HepG2 (cell line): ENCODE measurements at regions not wholly inside any gene's neighbourhood (a gene's known extent, or its start where the extent isn't known, plus 50 kb on each side); places are given as distances from the start of the nearest gene placed in this dataset.

Experiments used
- EHMT2 ChIP-seq: fragments of 200-600 bp; sonication (generic); IDR thresholded peaks from 2 replicates; pipeline ENCODE4 v1.7.0; 2017; ENCODE audit warnings: antibody characterized with exemption, low read depth, low read length, borderline replicate concordance
- EP300 ChIP-seq, 3 experiments: sonication (generic) in 1 of 3; formaldehyde crosslinking in 1 of 3; IDR thresholded peaks; 2 replicates each; pipeline versions ENCODE4 v1.5.1 to v1.6.1; 2011 to 2020; ENCODE audit warnings: low read depth in 2 of 3, low read length in 2 of 3, borderline replicate concordance in 1 of 3, improper control_type of control experiment in 1 of 3, mild to moderate bottlenecking in 1 of 3, missing genetic modification reagents in 1 of 3, moderate library complexity in 1 of 3
- REST ChIP-seq, 2 experiments: IDR thresholded peaks; 2 replicates each; pipeline ENCODE4 v1.6.1; 2011 to 2012; ENCODE audit warnings: low read length in 2 of 2, borderline replicate concordance in 1 of 2, low read depth in 1 of 2, mild to moderate bottlenecking in 1 of 2, moderate library complexity in 1 of 2
- TARDBP ChIP-seq: sonication (generic); formaldehyde crosslinking; IDR thresholded peaks from 2 replicates; pipeline ENCODE4 v1.8.0; 2022; ENCODE audit warnings: mild to moderate bottlenecking, missing genetic modification reagents
- TCF12 ChIP-seq, 2 experiments: fragments of 450-650 bp in 1 of 2; sonication (generic) in 1 of 2; formaldehyde crosslinking in 1 of 2; IDR thresholded peaks; 2 replicates each; pipeline versions ENCODE4 v1.6.1 to v1.8.0; 2017 to 2022; ENCODE audit warnings: antibody characterized with exemption in 1 of 2, mild to moderate bottlenecking in 1 of 2, missing genetic modification reagents in 1 of 2, moderate library complexity in 1 of 2
- ZNF678 ChIP-seq: sonication (generic); formaldehyde crosslinking; IDR thresholded peaks from 2 replicates; pipeline ENCODE4 v1.4.0; 2020; ENCODE audit warnings: mild to moderate bottlenecking, missing genetic modification reagents
- ZNF879 ChIP-seq: sonication (generic); formaldehyde crosslinking; IDR thresholded peaks from 2 replicates; pipeline ENCODE4 v1.8.1; 2023; ENCODE audit warnings: missing genetic modification reagents

- TF ChIP-seq REST (IDR thresholded peaks at IDR 0.05; ENCODE audit: borderline replicate concordance in 1 of 2, low read depth in 1 of 2, low read length in 2 of 2) (no peak), ZNF879 (CRISPR knock-in tag) (no peak), ZNF678 (CRISPR knock-in tag) (no peak), EHMT2 (no peak), TARDBP (CRISPR knock-in tag) (no peak), TCF12 (IDR thresholded peaks at IDR 0.05) (no peak), TCF12 (CRISPR knock-in tag; IDR thresholded peaks at IDR 0.05) (no peak), EP300 (IDR thresholded peaks at IDR 0.05; ENCODE audit: low read depth in 2 of 2, low read length in 2 of 2) (no peak), EP300 (CRISPR knock-in tag; IDR thresholded peaks at IDR 0.05; ENCODE audit: borderline replicate concordance) (no peak)
These were observed 53.8 kb upstream of the PCDH15 start for GRCh38 chr10:54854843-54855242.
